HG03175 (cell line): ENCODE measurements at regions not wholly inside any gene's neighbourhood (a gene's known extent, or its start where the extent isn't known, plus 50 kb on each side); places are given as distances from the start of the nearest gene placed in this dataset.
"Not testable (repeated sequence)": the region's sequence is repeated elsewhere in the genome, so short reads cannot be mapped to it uniquely, and the experiment has no call there.

Source experiments
- ATAC-seq: cut with Tn5 transposase; IDR thresholded peaks from one replicate; pipeline ENCODE4 v1.9.1; 2021; ENCODE audit warnings: mild to moderate bottlenecking, moderate library complexity; ENCODE audit not compliant: unreplicated experiment

GRCh38 chr5:127133071-127133470 is 59.8 kb upstream of the C5orf63 start:
- ATAC-seq, result no peak

GRCh38 chr5:127136908-127137307 is 63.6 kb upstream of the C5orf63 start:
- no peak for ATAC-seq

- no peak for ATAC-seq
Measured at GRCh38 chr5:127143722-127144121, 70.4 kb upstream of the C5orf63 start.

DNA sequence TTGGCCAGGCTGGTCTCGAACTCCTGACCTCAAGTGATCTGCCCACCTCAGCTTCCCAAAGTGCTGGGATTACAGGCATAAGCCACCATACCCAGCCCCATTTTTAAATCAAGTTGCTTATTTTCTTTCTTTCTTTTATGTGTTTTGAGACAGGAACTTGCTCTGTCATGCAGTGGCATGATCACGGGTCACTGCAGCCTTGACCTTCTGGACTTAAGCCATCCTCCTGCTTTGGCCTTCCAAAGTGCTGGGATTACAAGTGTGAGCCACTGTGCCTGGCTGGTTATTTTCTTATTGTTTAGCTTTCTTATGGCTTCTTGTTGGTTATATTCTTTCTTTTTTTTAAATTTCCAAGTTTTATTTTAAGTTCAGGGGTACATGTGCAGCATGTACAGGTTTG is 79.7 kb upstream of the C5orf63 start:
- ATAC-seq, result no peak

- ATAC-seq, result no peak
Measured at GRCh38 chr5:127153521-127153920, 80.2 kb upstream of the C5orf63 start.

- ATAC-seq, result no peak
Measured at GRCh38 chr5:127163750-127164149, 90.4 kb upstream of the C5orf63 start.

DNA sequence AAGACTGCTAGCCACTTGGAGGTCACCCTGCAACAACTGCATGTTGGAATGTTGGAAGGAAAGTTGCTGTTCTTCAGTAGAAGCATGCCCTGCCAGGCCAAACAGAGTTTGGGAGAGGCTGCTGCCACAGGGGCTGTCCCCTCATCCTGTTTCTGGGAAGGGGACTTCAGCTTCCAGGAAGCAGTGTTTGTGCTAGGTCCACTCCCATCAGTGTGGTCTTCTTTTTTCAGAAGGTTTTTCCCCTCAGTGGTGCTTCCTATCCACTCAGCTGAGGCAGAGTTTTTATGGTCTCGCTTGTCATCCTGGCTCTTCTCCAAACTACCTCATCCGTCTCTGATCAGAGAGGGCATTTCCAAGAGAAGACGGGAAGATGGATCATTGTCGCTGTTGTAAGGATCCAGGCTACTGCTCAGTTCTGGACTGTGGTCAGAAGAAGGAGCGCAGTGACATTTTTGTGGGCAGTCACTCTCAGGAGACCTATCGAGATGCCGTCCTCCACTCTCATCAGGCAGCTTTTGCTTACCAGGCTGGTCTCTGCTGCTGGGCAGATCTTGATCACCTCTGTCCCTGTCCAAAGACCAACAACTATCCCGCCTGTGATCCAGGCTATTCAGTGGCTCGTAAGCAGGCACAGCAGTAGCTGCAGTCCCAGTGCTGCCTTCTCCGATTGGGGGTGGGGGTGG is 97.8 kb upstream of the C5orf63 start:
- no peak for ATAC-seq

- ATAC-seq, result no peak
Measured at GRCh38 chr5:127176769-127177168, 103.5 kb upstream of the C5orf63 start.

GRCh38 chr5:127182631-127183030 is 108.0 kb upstream of the MEGF10 start:
- ATAC-seq, result not testable (repeated sequence)

DNA sequence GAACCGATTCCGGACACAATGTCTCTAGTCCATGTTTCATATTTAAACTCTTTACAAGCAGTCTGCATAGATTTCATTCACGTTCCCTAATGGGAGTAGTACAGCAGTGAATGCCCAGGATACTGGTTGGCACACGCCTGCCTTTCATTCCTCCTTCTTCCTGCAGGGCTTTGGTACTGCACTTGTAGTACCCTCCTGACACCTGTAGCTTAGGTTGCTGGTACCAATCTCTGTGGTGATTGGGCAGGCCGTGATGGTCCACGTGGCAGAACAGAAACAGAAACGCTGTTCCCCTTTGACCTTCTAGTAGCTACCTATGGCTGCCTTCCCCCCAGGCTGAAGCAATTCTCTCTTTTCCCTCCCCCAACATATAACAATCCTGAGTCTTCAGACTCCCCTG is 107.3 kb upstream of the MEGF10 start:
- no peak for ATAC-seq

DNA sequence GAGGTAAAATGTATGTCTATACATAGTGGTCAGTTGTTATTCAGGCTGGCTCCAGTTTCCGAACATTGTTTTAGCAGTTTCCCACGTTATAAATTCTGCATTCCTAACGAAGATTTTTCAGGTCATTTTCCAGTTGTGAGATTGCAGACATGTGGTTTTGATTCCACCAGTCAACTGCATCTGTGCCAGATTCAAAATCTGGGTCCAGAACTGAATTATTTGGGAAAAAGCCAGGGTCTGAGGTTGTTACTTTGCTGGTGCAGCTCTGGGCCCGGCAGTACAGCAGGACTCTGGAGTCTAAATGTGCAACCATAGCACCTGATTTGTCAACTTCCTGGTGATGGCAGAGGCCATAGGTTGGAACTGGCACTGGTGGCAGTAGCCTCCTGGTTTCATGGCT is 105.7 kb upstream of the MEGF10 start:
- no peak for ATAC-seq

GRCh38 chr5:127186657-127187056 is 103.9 kb upstream of the MEGF10 start:
- ATAC-seq, result no peak

DNA sequence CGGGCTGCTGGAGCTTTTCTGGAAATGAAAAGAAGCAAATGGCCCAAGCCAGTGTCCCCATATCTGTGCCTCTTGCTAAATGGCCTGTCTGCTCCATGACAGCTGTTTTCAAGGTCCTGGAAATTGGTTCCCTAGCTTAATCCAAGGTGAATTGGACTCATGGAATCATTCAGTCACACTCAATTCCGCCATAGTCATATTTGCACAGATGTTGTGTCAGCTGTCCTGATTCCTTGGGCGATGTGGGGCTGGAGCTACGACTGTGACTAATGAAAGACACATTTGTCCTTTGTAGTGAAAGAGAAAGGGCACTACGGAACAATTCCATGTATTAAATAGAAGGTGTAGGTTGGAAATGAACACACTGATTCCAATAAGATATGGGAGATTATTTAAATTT is 102.9 kb upstream of the MEGF10 start:
- no peak for ATAC-seq

DNA sequence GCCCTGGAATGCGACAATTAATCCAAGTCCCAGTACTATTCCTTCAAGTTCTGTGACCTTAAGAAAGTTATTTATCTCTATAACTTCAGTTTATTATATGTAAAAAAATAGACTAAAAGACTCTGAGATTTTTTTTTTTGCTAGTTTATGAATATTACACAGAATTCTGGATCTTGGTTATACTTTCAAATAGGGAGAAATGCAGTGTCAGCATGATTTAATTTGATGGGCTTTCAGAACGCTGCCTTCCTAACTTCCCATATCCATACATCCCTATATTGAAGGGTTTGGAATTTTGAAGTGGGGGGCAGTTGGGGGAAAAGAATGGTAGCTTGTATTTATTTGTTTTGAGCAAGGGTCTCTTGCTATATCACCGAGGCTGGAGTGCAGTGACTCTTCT is 98.4 kb upstream of the MEGF10 start:
- ATAC-seq, result no peak

DNA sequence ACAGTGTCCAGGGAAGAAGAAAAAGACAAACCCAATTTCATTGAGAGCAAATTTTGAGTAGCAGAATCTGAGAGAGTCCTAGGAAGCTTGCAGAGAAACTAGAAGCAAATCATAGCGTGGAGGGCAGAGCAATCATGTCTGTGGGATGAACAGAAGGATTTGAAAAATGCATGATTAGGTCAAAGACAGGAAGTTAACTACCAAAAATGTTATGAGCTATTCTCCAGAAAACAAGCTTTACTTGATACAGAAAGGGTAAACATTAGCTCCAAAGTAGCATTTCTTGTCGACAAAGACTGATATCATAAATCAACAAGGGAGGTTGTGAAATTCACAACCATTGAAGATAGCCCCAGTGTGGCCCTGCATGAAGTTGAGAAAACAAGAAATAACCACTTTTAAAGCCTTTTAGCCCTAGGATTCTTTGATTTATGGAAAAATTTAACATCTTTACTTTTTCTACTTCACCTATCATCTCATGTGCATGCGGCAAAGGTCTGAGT is 97.7 kb upstream of the MEGF10 start:
- ATAC-seq, result no peak

GRCh38 chr5:127196042-127196441 is 94.6 kb upstream of the MEGF10 start:
- no peak for ATAC-seq

DNA sequence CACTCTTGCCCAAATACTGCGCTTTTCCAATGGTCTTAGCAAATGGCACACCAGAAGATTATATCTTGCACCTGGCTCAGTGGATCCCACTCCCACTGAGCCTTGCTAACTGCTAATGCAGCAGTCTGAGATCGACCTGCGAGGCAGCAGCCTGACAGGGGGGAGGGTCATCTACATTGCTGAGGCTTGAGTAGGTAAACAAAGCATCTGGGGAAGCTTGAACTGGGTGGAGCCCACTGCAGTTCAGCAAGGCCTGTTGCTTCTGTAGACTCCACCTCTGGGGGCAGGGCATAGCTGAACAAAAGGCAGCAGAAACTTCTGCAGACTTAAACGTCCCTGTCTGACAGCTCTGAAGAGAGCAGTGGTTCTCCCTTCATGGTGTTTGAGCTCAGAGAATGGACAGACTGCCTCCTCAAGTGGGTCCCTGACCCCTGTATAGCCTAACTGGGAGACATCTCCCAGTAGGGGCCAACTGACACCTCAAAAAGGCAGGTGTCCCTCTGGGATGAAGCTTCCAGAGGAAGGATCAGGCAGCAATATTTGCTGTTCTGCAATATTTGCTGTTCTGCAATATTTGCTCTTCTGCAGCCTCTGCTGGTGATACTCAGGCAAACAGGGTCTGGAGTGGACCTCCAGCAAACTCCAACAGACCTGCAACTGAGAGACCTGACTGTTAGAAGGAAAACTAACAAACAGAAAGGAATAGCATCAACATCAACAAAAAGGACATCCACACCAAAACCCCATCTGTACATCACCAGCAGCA is 93.0 kb upstream of the MEGF10 start:
- ATAC-seq, result not testable (repeated sequence)

DNA sequence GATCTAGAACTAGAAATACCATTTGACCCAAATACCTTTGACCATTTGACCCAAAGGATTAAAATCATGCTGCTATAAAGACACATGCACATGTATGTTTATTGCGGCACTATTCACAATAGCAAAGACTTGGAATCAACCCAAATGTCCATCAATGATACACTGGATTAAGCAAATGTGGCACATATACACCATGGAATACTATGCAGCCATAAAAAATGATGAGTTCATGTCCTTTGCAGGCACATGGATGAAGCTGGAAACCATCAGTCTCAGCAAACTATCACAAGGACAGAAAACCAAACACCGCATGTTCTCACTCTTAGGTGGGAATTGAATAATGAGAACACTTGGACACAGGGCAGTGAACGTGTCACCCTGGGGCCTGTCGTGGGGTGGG is 87.9 kb upstream of the MEGF10 start:
- not testable (repeated sequence) for ATAC-seq

GRCh38 chr5:127203818-127204217 is 86.8 kb upstream of the MEGF10 start:
- ATAC-seq, result no peak

DNA sequence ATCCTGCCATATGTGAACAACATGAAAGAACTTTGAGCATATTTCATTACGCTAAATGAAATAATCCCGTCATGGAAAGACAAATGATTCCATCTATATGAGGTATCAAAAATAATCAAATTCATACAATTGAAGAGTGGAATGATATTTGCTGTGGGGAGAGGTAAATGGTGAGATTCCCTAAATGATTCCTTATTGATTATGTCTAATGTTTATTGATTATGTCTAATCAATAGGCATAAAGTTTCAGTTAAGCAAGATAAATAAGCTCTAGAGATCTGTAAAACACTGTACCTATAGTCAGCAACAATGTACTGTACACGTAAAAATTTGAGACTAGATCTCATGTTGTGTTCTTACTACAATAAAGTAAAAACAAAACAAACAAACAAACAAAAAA is 85.4 kb upstream of the MEGF10 start:
- no peak for ATAC-seq

DNA sequence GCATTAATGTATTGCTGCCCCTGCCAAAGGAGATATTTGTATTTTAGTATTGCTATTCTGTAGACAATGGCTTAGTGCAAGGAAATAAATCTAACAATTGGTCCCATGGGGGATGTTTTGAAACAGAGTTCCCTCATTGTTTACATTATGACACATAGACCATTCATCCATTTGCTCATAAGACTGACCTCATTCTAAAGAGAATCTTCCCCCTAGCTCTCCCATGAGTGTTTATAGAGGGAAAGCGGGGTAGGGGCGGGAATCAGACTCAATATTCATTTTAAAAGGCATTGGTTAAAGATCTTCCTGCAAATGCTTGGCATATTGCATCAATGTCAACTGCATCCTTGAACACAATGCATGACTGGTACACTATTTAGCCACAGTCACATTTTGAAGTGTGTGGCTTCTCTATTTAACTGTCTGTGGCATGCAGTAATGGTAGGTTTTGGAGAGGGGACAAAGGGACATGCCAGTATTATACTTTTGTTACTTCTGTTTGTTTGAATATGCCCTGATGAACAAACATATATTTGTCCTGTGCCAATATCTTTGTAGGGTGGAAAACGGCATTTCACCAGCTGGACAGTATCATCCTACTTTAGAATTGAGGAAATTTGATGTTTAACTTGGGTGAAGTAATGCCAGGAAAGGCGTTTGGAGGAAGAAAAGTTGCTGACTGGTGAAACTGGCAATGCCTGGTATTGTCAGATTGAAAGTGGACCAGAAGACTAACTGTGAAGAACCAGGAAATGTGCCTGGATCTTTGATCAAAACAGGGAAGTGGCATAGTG is 84.1 kb upstream of the MEGF10 start:
- no peak for ATAC-seq

- no peak for ATAC-seq
Measured at GRCh38 chr5:127210042-127210441, 80.6 kb upstream of the MEGF10 start.
